ENCODE measurements at regions not wholly inside any gene's neighbourhood (a gene's known extent, or its start where the extent isn't known, plus 50 kb on each side); places are given as distances from the start of the nearest gene placed in this dataset.
"Not testable (repeated sequence)": the region's sequence is repeated elsewhere in the genome, so short reads cannot be mapped to it uniquely, and the experiment has no call there.

DNA sequence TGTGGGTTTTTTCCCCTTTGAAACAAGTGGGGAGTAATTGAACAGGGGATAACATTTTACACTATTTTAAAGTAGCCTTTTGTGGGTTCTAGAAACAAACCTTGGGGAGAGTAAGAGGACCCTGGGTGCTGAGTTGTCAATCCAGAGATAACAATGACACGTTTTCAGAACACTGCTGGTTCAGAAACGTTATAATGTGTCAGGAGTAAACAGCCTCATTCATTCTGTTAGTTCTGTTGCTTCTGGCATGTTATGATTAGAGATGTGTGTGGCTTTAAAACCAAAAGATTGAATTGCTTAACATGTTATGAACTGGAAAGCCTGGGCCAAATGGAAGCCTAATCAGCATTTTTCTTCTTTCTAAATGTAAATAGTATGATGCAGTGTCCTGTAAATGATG, 680.5 kb upstream of the NOVA1 start:
- H3K4me3 ChIP-seq (ENCODE audit: low read depth, low read length), result no peak overlapping the region
- DNase-seq (ENCODE audit: low read depth), result no peak
- TF ChIP-seq, protein P1, sequence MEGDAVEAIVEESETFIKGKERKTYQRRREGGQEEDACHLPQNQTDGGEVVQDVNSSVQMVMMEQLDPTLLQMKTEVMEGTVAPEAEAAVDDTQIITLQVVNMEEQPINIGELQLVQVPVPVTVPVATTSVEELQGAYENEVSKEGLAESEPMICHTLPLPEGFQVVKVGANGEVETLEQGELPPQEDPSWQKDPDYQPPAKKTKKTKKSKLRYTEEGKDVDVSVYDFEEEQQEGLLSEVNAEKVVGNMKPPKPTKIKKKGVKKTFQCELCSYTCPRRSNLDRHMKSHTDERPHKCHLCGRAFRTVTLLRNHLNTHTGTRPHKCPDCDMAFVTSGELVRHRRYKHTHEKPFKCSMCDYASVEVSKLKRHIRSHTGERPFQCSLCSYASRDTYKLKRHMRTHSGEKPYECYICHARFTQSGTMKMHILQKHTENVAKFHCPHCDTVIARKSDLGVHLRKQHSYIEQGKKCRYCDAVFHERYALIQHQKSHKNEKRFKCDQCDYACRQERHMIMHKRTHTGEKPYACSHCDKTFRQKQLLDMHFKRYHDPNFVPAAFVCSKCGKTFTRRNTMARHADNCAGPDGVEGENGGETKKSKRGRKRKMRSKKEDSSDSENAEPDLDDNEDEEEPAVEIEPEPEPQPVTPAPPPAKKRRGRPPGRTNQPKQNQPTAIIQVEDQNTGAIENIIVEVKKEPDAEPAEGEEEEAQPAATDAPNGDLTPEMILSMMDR (IDR thresholded peaks at IDR 0.05; ENCODE audit: low read depth, low read length), result no peak
- TF ChIP-seq MAX (IDR thresholded peaks at IDR 0.05; ENCODE audit: low read depth, low read length) (no peak), POLR2A (IDR thresholded peaks at IDR 0.05; ENCODE audit: extremely low read depth, insufficient read length) (no peak), MYC (IDR thresholded peaks at IDR 0.05; ENCODE audit: low read depth, low read length) (no peak)

DNA sequence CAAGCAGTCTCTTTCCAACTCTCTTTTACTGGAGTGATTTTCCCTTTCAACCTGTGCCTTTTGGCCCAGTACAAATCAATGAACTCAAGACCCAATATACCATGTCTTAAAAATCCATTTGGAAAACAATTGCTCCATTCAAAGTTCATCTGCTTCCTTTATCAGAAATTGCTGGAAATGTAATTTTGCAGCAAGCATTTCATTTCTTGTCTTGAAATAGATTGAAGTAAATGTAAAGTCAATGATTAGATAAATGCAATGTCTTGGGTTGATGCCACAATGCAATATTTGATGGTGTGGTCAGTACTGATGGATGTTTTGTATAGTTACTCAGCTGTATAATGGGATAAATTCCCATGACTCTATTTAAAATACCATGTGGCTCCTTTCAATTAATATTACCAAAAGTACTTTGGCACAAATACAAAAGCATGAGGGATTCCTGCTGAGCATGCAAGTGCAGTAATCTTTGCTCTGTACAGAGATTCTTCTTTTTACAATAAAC, 707.7 kb upstream of the NOVA1 start:
- TF ChIP-seq, protein P1 (IDR thresholded peaks at IDR 0.05; ENCODE audit: low read depth, low read length), result no peak
- TF ChIP-seq MAX (IDR thresholded peaks at IDR 0.05; ENCODE audit: low read depth, low read length), result no peak
- no peak for TF ChIP-seq POLR2A (IDR thresholded peaks at IDR 0.05; ENCODE audit: extremely low read depth, insufficient read length)
- no peak for DNase-seq (ENCODE audit: low read depth)

DNA sequence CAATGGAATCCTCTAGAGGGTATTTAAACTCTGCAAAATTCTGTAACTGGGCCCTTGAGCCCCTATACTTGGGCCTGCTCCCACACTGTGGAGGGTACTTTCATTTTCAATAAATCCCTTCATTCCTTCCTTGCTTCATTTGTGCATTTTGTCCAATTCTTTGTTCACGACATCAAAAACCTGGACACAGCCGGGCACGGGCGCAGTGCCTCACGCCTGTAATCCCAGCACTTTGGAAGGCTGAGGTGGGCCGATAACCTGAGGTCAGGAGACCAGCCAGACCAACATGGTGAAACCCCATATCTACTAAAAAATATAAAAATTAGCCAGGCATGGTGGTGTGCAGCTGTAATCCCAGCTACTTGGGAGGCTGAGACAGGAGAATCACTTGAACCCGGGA, 714.9 kb upstream of the NOVA1 start:
- DNase-seq (ENCODE audit: low read depth), result not testable (repeated sequence)

More for the DNA sequence above, 707.7 kb upstream of the NOVA1 start:
- H3K4me3 ChIP-seq (ENCODE audit: low read depth, low read length), result no peak overlapping the region

GRCh38 chr14:27314231-27314630, 716.4 kb upstream of the NOVA1 start:
- DNase-seq (ENCODE audit: low read depth), result no peak
- no peak for TF ChIP-seq MYC (IDR thresholded peaks at IDR 0.05; ENCODE audit: low read depth, low read length)
- TF ChIP-seq MAX (IDR thresholded peaks at IDR 0.05; ENCODE audit: low read depth, low read length), result no peak
- TF ChIP-seq, protein P1 (IDR thresholded peaks at IDR 0.05; ENCODE audit: low read depth, low read length), result no peak
- no peak for TF ChIP-seq POLR2A (IDR thresholded peaks at IDR 0.05; ENCODE audit: extremely low read depth, insufficient read length)
- no peak overlapping the region for H3K4me3 ChIP-seq (ENCODE audit: low read depth, low read length)

More for the DNA sequence above, 714.9 kb upstream of the NOVA1 start:
- not testable (repeated sequence) for H3K4me3 ChIP-seq (ENCODE audit: low read depth, low read length)

GRCh38 chr14:27315477-27315876, 717.6 kb upstream of the NOVA1 start:
- no peak overlapping the region for H3K4me3 ChIP-seq (ENCODE audit: low read depth, low read length)
- TF ChIP-seq MYC (IDR thresholded peaks at IDR 0.05; ENCODE audit: low read depth, low read length) (no peak), MAX (IDR thresholded peaks at IDR 0.05; ENCODE audit: low read depth, low read length) (no peak), POLR2A (IDR thresholded peaks at IDR 0.05; ENCODE audit: extremely low read depth, insufficient read length) (no peak)
- TF ChIP-seq, protein P1 (IDR thresholded peaks at IDR 0.05; ENCODE audit: low read depth, low read length), result no peak
- no peak for DNase-seq (ENCODE audit: low read depth)

GRCh38 chr14:27315947-27316346, 718.1 kb upstream of the NOVA1 start:
- TF ChIP-seq MYC (IDR thresholded peaks at IDR 0.05; ENCODE audit: low read depth, low read length), result no peak
- TF ChIP-seq MAX (IDR thresholded peaks at IDR 0.05; ENCODE audit: low read depth, low read length), result no peak
- no peak for TF ChIP-seq POLR2A (IDR thresholded peaks at IDR 0.05; ENCODE audit: extremely low read depth, insufficient read length)
- TF ChIP-seq, protein P1 (IDR thresholded peaks at IDR 0.05; ENCODE audit: low read depth, low read length), result no peak
- no peak for DNase-seq (ENCODE audit: low read depth)
- H3K4me3 ChIP-seq (ENCODE audit: low read depth, low read length), result no peak overlapping the region
